ENCODE measurements at regions not wholly inside any gene's neighbourhood (a gene's known extent, or its start where the extent isn't known, plus 50 kb on each side); places are given as distances from the start of the nearest gene placed in this dataset.

DNA sequence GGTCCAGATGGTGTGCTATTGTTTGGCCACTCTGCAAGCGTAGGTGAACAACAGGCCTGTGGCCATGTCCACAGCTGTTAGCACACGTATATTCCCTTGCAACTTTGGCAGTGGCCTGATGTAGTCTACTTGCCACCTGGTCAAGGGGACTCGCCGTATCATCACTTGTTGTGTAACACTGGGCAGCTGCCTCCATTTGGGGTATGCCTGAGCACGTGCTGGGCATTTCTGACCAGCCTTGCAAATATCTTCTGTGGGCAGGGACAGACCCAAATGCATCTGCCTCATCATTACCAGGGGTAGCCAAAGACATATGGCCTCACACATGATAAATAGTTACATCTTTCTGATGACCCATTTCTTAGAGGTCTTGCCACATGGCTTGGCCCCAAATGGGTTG, 434.2 kb downstream of the DYNC2H1 start:
- TF ChIP-seq, protein P1, sequence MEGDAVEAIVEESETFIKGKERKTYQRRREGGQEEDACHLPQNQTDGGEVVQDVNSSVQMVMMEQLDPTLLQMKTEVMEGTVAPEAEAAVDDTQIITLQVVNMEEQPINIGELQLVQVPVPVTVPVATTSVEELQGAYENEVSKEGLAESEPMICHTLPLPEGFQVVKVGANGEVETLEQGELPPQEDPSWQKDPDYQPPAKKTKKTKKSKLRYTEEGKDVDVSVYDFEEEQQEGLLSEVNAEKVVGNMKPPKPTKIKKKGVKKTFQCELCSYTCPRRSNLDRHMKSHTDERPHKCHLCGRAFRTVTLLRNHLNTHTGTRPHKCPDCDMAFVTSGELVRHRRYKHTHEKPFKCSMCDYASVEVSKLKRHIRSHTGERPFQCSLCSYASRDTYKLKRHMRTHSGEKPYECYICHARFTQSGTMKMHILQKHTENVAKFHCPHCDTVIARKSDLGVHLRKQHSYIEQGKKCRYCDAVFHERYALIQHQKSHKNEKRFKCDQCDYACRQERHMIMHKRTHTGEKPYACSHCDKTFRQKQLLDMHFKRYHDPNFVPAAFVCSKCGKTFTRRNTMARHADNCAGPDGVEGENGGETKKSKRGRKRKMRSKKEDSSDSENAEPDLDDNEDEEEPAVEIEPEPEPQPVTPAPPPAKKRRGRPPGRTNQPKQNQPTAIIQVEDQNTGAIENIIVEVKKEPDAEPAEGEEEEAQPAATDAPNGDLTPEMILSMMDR (IDR thresholded peaks at IDR 0.05): no peak
- TF ChIP-seq EZH2phosphoT487 (IDR thresholded peaks at IDR 0.05): no peak
- no peak for TF ChIP-seq EZH2 (IDR thresholded peaks at IDR 0.05)
